A549 (cell line): ENCODE measurements at regions not wholly inside any gene's neighbourhood (a gene's known extent, or its start where the extent isn't known, plus 50 kb on each side); places are given as distances from the start of the nearest gene placed in this dataset.

ENCODE experiments used
- ATAC-seq, 2 experiments: fragments of 200-7000 bp in 1 of 2; fragments of >200 bp in 1 of 2; cut with Nextera tagmentation in 1 of 2; cut with Tn5 transposase in 1 of 2; 3 replicates each; pipeline versions ENCODE4 v1.8.0 to v1.9.1; 2018 to 2020; ENCODE audit warnings: mild to moderate bottlenecking in 1 of 2, moderate library complexity in 1 of 2
- CTCF ChIA-PET: fragments of 300-600 bp; sonication (Branson Sonifier 250); formaldehyde crosslinking; extraction: SDS; loops from one replicate; lab custom pipeline; 2021; ENCODE audit warnings: antibody characterized with exemption, inconsistent platforms; lab: Yijun Ruan, JAX
- POLR2A ChIA-PET: fragments of 350-600 bp; formaldehyde crosslinking; extraction: SDS; loops from one replicate; lab custom pipeline; 2021; ENCODE audit warnings: antibody characterized with exemption, inconsistent platforms; lab: Yijun Ruan, JAX
- DNase-seq, 2 experiments: peaks; one replicate each; pipeline versions ENCODE4 v3.0.0 to v3.0.0-alpha.2; 2011 to 2016; ENCODE audit warnings: low read depth in 1 of 2, low spot score in 1 of 2
- FAIRE-seq: peaks from 2 replicates; lab custom pipeline; 2011; peaks lifted over from hg19 to GRCh38; lab: Jason Lieb, UNC
- H3K27ac ChIP-seq, 2 experiments: fragments of >200 bp; sonication (Bioruptor Twin); formaldehyde crosslinking; 3 replicates each; pipeline ENCODE4 v1.5.1; 2016 to 2017
- H3K4me1 ChIP-seq: fragments of >200 bp; sonication (Bioruptor Twin); formaldehyde crosslinking; 3 replicates; pipeline ENCODE4 v1.6.1; 2016
- H3K4me2 ChIP-seq: fragments of >200 bp; sonication (Bioruptor Twin); formaldehyde crosslinking; 3 replicates; pipeline ENCODE4 v1.6.1; 2016
- H3K4me3 ChIP-seq: fragments of >200 bp; sonication (Bioruptor Twin); formaldehyde crosslinking; 3 replicates; pipeline ENCODE4 v1.5.1; 2016
- H3K9me3 ChIP-seq: fragments of >200 bp; sonication (Bioruptor Twin); formaldehyde crosslinking; 3 replicates; pipeline ENCODE4 v1.6.1; 2016
- CBX2 ChIP-seq: fragments of 200-600 bp; sonication (generic); IDR thresholded peaks from 2 replicates; pipeline ENCODE4 v1.6.1; 2016; ENCODE audit warnings: low read depth, mild to moderate bottlenecking, borderline replicate concordance
- CBX8 ChIP-seq: fragments of 200-600 bp; sonication (generic); IDR thresholded peaks from 2 replicates; pipeline ENCODE4 v1.6.1; 2016
- CHD2 ChIP-seq: fragments of 150-350 bp; IDR thresholded peaks from 2 replicates; pipeline ENCODE4 v1.6.1; 2014; ENCODE audit warnings: low read length; ENCODE audit not compliant: partially characterized antibody
- E2F6 ChIP-seq: IDR thresholded peaks from 2 replicates; pipeline ENCODE4 v1.6.1; 2012; ENCODE audit warnings: low read depth, borderline replicate concordance
- EHF ChIP-seq: fragments of 250-450 bp; sonication (Bioruptor Pico); IDR thresholded peaks from 2 replicates; pipeline ENCODE4 v1.5.0; 2020; ENCODE audit warnings: mild to moderate bottlenecking
- ELK1 ChIP-seq: fragments of 150-350 bp; IDR thresholded peaks from 2 replicates; pipeline ENCODE4 v1.6.1; 2014; ENCODE audit warnings: low read depth, mild to moderate bottlenecking, low read length
- EP300 ChIP-seq, 2 experiments: fragments of >200 bp; sonication (Bioruptor Twin); formaldehyde crosslinking; IDR thresholded peaks; 2 replicates in 1 of 2; 3 replicates in 1 of 2; pipeline ENCODE4 v1.6.1; 2016 to 2017
- FOSL2 ChIP-seq, 2 experiments: fragments of 450-650 bp in 1 of 2; fragments of >200 bp in 1 of 2; sonication (Bioruptor Twin) in 1 of 2; formaldehyde crosslinking; IDR thresholded peaks; 2 replicates each; pipeline versions ENCODE4 v1.5.0 to v1.6.1; 2016 to 2020; ENCODE audit warnings: mild to moderate bottlenecking in 1 of 2, moderate library complexity in 1 of 2
- FOXS1 ChIP-seq: fragments of 250-450 bp; sonication (Bioruptor Pico); IDR thresholded peaks from 2 replicates; pipeline ENCODE4 v1.5.0; 2020; ENCODE audit warnings: mild to moderate bottlenecking, moderate library complexity
- HDAC2 ChIP-seq: fragments of 200-600 bp; sonication (generic); IDR thresholded peaks from 2 replicates; pipeline ENCODE4 v1.6.1; 2016
- HEYL ChIP-seq: fragments of 250-450 bp; sonication (Bioruptor Pico); IDR thresholded peaks from 2 replicates; pipeline ENCODE4 v1.8.0; 2021; ENCODE audit warnings: mild to moderate bottlenecking, moderate library complexity
- HOXB5 ChIP-seq: fragments of 250-450 bp; sonication (Bioruptor Pico); IDR thresholded peaks from 2 replicates; pipeline ENCODE4 v1.5.0; 2020; ENCODE audit warnings: mild to moderate bottlenecking, moderate library complexity
- JUN ChIP-seq, 2 experiments: fragments of >200 bp; sonication (Bioruptor Twin); formaldehyde crosslinking; IDR thresholded peaks; 2 replicates in 1 of 2; 3 replicates in 1 of 2; pipeline ENCODE4 v1.6.1; 2016 to 2017
- MAX ChIP-seq: IDR thresholded peaks from 2 replicates; pipeline ENCODE4 v1.6.1; 2012
- NFE2L2 ChIP-seq: fragments of 150-350 bp; conservative IDR thresholded peaks from 2 replicates; pipeline ENCODE4 v1.6.1; 2014; ENCODE audit warnings: low read length
- NR3C1 ChIP-seq: fragments of >200 bp; sonication (Bioruptor Twin); formaldehyde crosslinking; IDR thresholded peaks from 3 replicates; pipeline ENCODE4 v1.6.1; 2017
- POLR2A ChIP-seq: IDR thresholded peaks from 2 replicates; pipeline ENCODE4 v1.6.1; 2012; ENCODE audit warnings: mild to moderate bottlenecking, low read length
- POLR2AphosphoS2 ChIP-seq: conservative IDR thresholded peaks from 2 replicates; pipeline ENCODE4 v1.6.1; 2012; ENCODE audit warnings: low read length, improper control_type of control experiment, inconsistent platforms
- RAD21 ChIP-seq, 2 experiments: fragments of >200 bp in 1 of 2; sonication (Bioruptor Twin) in 1 of 2; formaldehyde crosslinking in 1 of 2; IDR thresholded peaks in 1 of 2; conservative IDR thresholded peaks in 1 of 2; 2 replicates in 1 of 2; 3 replicates in 1 of 2; pipeline ENCODE4 v1.6.1; 2012 to 2018; ENCODE audit warnings: inconsistent platforms in 1 of 2
- RARB ChIP-seq: fragments of 250-450 bp; sonication (Bioruptor Pico); IDR thresholded peaks from 2 replicates; pipeline ENCODE4 v1.8.0; 2021; ENCODE audit warnings: mild to moderate bottlenecking, moderate library complexity
- RCOR1 ChIP-seq: fragments of 150-350 bp; IDR thresholded peaks from 2 replicates; pipeline ENCODE4 v1.6.1; 2014; ENCODE audit warnings: antibody characterized with exemption, low read length, low read depth
- RNF2 ChIP-seq: fragments of 200-600 bp; sonication (generic); IDR thresholded peaks from 2 replicates; pipeline ENCODE4 v1.6.1; 2016; ENCODE audit warnings: low read depth, mild to moderate bottlenecking, antibody characterized with exemption, moderate library complexity, borderline replicate concordance
- SMC3 ChIP-seq: fragments of >200 bp; sonication (Bioruptor Twin); formaldehyde crosslinking; IDR thresholded peaks from 3 replicates; pipeline ENCODE4 v1.6.1; 2018; ENCODE audit warnings: inconsistent platforms
- TFCP2L1 ChIP-seq: fragments of 250-450 bp; sonication (Bioruptor Pico); IDR thresholded peaks from 2 replicates; pipeline ENCODE4 v1.5.0; 2021; ENCODE audit warnings: mild to moderate bottlenecking
- TP53 ChIP-seq: fragments of 250-450 bp; sonication (Bioruptor Pico); IDR thresholded peaks from 2 replicates; pipeline ENCODE4 v1.5.0; 2021; ENCODE audit warnings: mild to moderate bottlenecking, moderate library complexity
- ZFP36 ChIP-seq: fragments of 450-650 bp; IDR thresholded peaks from 2 replicates; pipeline ENCODE4 v1.6.1; 2014; ENCODE audit warnings: borderline replicate concordance; ENCODE audit not compliant: partially characterized antibody
- ZSCAN20 ChIP-seq: fragments of 250-450 bp; sonication (Bioruptor Pico); IDR thresholded peaks from 2 replicates; pipeline ENCODE4 v1.8.0; 2022; ENCODE audit warnings: mild to moderate bottlenecking, moderate library complexity
- WGBS: methylation state at CpG from one replicate; pipeline ENCODE4 v1.1.6; 2017; ENCODE audit errors: missing lambda C conversion rate; 5-methylcytosine and 5-hydroxymethylcytosine counted together
- TF ChIP-seq, protein P1 (sequence below): fragments of >200 bp; sonication (Bioruptor Twin); formaldehyde crosslinking; IDR thresholded peaks from 3 replicates; pipeline ENCODE4 v1.5.1; 2016
- TF ChIP-seq, protein P2 (sequence below): IDR thresholded peaks from 2 replicates; pipeline ENCODE4 v1.6.1; 2012

DNA sequence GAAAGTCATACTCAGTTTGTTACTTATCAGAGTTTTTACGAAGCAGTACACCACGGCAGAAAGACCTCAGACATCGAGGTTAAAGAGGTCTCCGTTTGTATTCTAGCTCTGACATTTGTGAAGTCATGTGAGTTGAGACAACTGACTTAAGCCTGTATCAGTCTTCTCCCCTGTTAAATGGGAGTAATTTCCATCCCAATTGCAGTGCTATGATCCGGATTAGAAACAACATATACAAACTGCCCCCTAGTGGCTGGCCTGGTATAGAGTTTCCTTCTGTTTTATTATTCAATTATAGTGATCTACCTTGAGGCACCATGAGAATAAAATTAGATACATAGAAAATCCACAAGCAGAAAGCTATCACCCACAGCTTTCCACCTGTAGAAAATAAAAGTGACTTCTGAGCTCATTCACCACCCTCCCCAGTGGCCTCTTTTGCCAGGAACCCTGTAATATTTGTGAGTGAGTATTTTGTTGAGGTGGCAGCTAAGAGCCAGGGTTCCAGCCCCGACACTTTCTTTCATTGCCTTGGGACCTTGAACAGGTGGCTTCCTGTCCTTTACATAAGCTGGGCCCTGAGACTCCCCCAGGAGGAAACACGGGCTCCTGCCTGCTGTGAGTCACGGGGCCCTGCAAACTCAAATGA, 607.2 kb upstream of the MGMT start:
- peak; percentile 21 to 32 for DNase-seq
- Histone ChIP-seq H3K27ac (no peak overlapping the region), H3K4me1 (no peaks in the 10 kb centered on the region), H3K9me3 (no peaks in the 10 kb centered on the region; the same call in 2 of the 3 replicates), H3K4me3 (no peak overlapping the region), H3K4me2 (no peak overlapping the region)
- whole genome bisulfite sequencing = 9% methylated on average over 8 of the region's 8 CpGs
- CTCF ChIA-PET = interaction anchor here (0.8 to 1.6 kb wide), 6 partner anchors 21 to 940 kb away, joined by 3 to 10 read pairs (median 3); no protein-coding TSS in a partner anchor
- no peak for FAIRE-seq
- POLR2A ChIA-PET = no interaction called here
- peak in 1 of 2 experiments; percentile 58; a peak in 2 of 6 replicates for ATAC-seq
- no peak for TF ChIP-seq CBX2
- TF ChIP-seq ELK1 = no peak
- TF ChIP-seq E2F6 = no peak
- TF ChIP-seq RCOR1 = no peak
- TF ChIP-seq EP300 (IDR thresholded peaks at IDR 0.05) = no peak
- TF ChIP-seq MAX = no peak
- no peak for TF ChIP-seq ZSCAN20 (CRISPR knock-in tag)
- no peak for TF ChIP-seq HOXB5 (CRISPR knock-in tag)
- TF ChIP-seq RAD21 (conservative IDR thresholded peaks at IDR 0.05 in 1 of 2, IDR thresholded peaks at IDR 0.05 in 1 of 2) = peak; percentile 29 to 54; a peak in 4 of 5 replicates
- TF ChIP-seq SMC3 = peak; percentile 43
- TF ChIP-seq, protein P1, sequence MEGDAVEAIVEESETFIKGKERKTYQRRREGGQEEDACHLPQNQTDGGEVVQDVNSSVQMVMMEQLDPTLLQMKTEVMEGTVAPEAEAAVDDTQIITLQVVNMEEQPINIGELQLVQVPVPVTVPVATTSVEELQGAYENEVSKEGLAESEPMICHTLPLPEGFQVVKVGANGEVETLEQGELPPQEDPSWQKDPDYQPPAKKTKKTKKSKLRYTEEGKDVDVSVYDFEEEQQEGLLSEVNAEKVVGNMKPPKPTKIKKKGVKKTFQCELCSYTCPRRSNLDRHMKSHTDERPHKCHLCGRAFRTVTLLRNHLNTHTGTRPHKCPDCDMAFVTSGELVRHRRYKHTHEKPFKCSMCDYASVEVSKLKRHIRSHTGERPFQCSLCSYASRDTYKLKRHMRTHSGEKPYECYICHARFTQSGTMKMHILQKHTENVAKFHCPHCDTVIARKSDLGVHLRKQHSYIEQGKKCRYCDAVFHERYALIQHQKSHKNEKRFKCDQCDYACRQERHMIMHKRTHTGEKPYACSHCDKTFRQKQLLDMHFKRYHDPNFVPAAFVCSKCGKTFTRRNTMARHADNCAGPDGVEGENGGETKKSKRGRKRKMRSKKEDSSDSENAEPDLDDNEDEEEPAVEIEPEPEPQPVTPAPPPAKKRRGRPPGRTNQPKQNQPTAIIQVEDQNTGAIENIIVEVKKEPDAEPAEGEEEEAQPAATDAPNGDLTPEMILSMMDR = peak; percentile 51
- no peak for TF ChIP-seq JUN (IDR thresholded peaks at IDR 0.05)
- TF ChIP-seq, protein P2, sequence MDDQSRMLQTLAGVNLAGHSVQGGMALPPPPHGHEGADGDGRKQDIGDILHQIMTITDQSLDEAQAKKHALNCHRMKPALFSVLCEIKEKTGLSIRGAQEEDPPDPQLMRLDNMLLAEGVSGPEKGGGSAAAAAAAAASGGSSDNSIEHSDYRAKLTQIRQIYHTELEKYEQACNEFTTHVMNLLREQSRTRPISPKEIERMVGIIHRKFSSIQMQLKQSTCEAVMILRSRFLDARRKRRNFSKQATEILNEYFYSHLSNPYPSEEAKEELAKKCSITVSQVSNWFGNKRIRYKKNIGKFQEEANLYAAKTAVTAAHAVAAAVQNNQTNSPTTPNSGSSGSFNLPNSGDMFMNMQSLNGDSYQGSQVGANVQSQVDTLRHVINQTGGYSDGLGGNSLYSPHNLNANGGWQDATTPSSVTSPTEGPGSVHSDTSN = no peak
- no peak for TF ChIP-seq EHF
- no peak for TF ChIP-seq NR3C1
- no peak for TF ChIP-seq FOXS1 (CRISPR knock-in tag)
- TF ChIP-seq POLR2A = no peak
- no peak for TF ChIP-seq TP53 (CRISPR knock-in tag)
- no peak for TF ChIP-seq FOSL2 (IDR thresholded peaks at IDR 0.05)
- TF ChIP-seq FOSL2 (CRISPR knock-in tag; IDR thresholded peaks at IDR 0.05) = no peak

DNA sequence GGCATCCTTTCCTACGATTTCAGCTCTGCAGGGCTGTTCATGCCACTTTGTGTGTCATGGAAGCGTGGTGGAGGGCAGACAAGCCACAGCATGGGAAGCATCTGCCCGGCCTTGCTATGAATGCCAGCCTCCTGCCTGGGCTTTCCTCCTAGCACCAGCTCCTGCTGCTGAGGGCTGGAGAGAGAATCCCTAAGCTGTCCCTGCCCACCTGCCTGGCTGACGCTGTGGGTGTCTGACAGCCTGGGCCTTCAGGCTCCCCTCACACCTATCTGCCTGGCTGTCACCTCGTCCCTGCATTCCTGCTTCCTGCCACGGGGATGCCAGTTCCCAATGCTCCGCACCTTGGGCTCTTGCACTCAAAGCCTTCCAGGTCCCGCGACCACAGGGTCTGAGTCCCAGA, 606.5 kb upstream of the MGMT start:
- FAIRE-seq (no peak), DNase-seq (no peak), ATAC-seq (no peak)
- Histone ChIP-seq H3K4me3 (no peak overlapping the region), H3K4me2 (no peak overlapping the region), H3K4me1 (no peaks in the 10 kb centered on the region), H3K9me3 (no peaks in the 10 kb centered on the region; the same call in 2 of the 3 replicates), H3K27ac (no peak overlapping the region)
- ChIA-PET CTCF (interaction anchor here (0.8 to 1.6 kb wide), 6 partner anchors 21 to 939 kb away, joined by 3 to 10 read pairs (median 3); no protein-coding TSS in a partner anchor), POLR2A (no interaction called here)
- 22% methylated on average over 9 of the region's 9 CpGs for WGBS
- no peak for TF ChIP-seq HEYL (CRISPR knock-in tag)
- TF ChIP-seq RNF2 = no peak
- no peak for TF ChIP-seq RARB (CRISPR knock-in tag)
- TF ChIP-seq HDAC2 = no peak
- no peak for TF ChIP-seq HOXB5 (CRISPR knock-in tag)
- TF ChIP-seq NFE2L2 = no peak
- no peak for TF ChIP-seq FOXS1 (CRISPR knock-in tag)
- TF ChIP-seq CHD2 = no peak
- TF ChIP-seq ZFP36 = no peak
- TF ChIP-seq JUN (IDR thresholded peaks at IDR 0.05) = no peak
- TF ChIP-seq TFCP2L1 (CRISPR knock-in tag) = no peak
- TF ChIP-seq, protein P1 = no peak
- no peak for TF ChIP-seq CBX8
- no peak for TF ChIP-seq POLR2AphosphoS2
- TF ChIP-seq SMC3 = no peak
- TF ChIP-seq, protein P2 = no peak
